ENCODE measurements at regions not wholly inside any gene's neighbourhood (a gene's known extent, or its start where the extent isn't known, plus 50 kb on each side); places are given as distances from the start of the nearest gene placed in this dataset.

- BruUV-seq (replicated peaks), result no TSS peak
- no peak overlapping the region for H3K27ac ChIP-seq (ENCODE audit: control insufficient read depth, insufficient read depth)
- CTCF ChIA-PET, result no interaction called here
- no peaks in the 10 kb centered on the region for H3K79me2 ChIP-seq (ENCODE audit: control insufficient read depth, insufficient read depth, low read length)
- POLR2A ChIA-PET, result no interaction called here
- no peak overlapping the region for H3K9ac ChIP-seq (ENCODE audit: control insufficient read depth, insufficient read depth, low read length)
- in situ Hi-C loops (cut with MboI) (no loop called here), intact Hi-C loops (cut with micrococcal nuclease; ENCODE audit: unreplicated experiment) (no loop called here)
- no peak overlapping the region for H3K4me3 ChIP-seq
- H3K4me2 ChIP-seq (ENCODE audit: control insufficient read depth, insufficient read depth), result no peak overlapping the region
- FAIRE-seq (no peak), DNase-seq (ENCODE audit: low read depth, low spot score) (no peak), ATAC-seq (no peak)
- RAD21 ChIA-PET (ENCODE audit: unreplicated experiment), result no interaction called here
- no peak overlapping the region for H2AFZ ChIP-seq (ENCODE audit: control insufficient read depth, low read depth, low read length)
- H3K36me3 ChIP-seq (ENCODE audit: control insufficient read depth in 2 of 2, insufficient read depth in 2 of 2, low read length in 1 of 2), result no peaks in the 10 kb centered on the region
- SMC1A ChIA-PET (ENCODE audit: uncharacterized antibody, unreplicated experiment), result interaction anchor here (1.2 kb wide), 1 partner anchor 137 kb away, joined by 3 read pairs; no protein-coding TSS in a partner anchor
- H3K4me1 ChIP-seq (ENCODE audit: control insufficient read depth, insufficient read depth, low read length), result no peaks in the 10 kb centered on the region
- no peaks in the 10 kb centered on the region; the same call in 2 of the 3 replicates for H3K9me3 ChIP-seq (replicated peaks; ENCODE audit: control insufficient read depth, insufficient read depth, low read length)
- no peaks in the 10 kb centered on the region for H4K20me1 ChIP-seq (ENCODE audit: control insufficient read depth, insufficient read depth)
- H3K27me3 ChIP-seq (replicated peaks in 1 of 2; ENCODE audit: control insufficient read depth in 2 of 2, insufficient read depth in 2 of 2, low read length in 1 of 2), result no peaks in the 10 kb centered on the region
- TF ChIP-seq NR2C1 (IDR thresholded peaks at IDR 0.05) (no peak), SKIL (IDR thresholded peaks at IDR 0.05; ENCODE audit: low read depth, poor library complexity, severe bottlenecking) (no peak), ESRRA (IDR thresholded peaks at IDR 0.05; ENCODE audit: low read length) (no peak), TARDBP (IDR thresholded peaks at IDR 0.05; ENCODE audit: borderline replicate concordance) (no peak), IKZF2 (IDR thresholded peaks at IDR 0.05) (no peak), CREM (IDR thresholded peaks at IDR 0.05; ENCODE audit: low read depth) (no peak), RELB (IDR thresholded peaks at IDR 0.05; ENCODE audit: low read depth) (no peak), KLF5 (IDR thresholded peaks at IDR 0.05; ENCODE audit: partially characterized antibody) (no peak), ATF2 (IDR thresholded peaks at IDR 0.05; ENCODE audit: low read length) (no peak), BMI1 (IDR thresholded peaks at IDR 0.05; ENCODE audit: borderline replicate concordance) (no peak), HSF1 (IDR thresholded peaks at IDR 0.05; ENCODE audit: low read depth, low read length) (no peak), WRNIP1 (IDR thresholded peaks at IDR 0.05; ENCODE audit: borderline replicate concordance, low read depth, low read length) (no peak), NBN (IDR thresholded peaks at IDR 0.05) (no peak), RUNX3 (IDR thresholded peaks at IDR 0.05; ENCODE audit: low read length) (no peak), CEBPZ (IDR thresholded peaks at IDR 0.05; ENCODE audit: low read depth, low read length) (no peak)
These were observed 186.8 kb upstream of the LRATD1 start for GRCh38 chr2:14445670-14446069.
